Renal pelvis (tissue), 1 donor: ENCODE measurements at regions not wholly inside any gene's neighbourhood (a gene's known extent, or its start where the extent isn't known, plus 50 kb on each side); places are given as distances from the start of the nearest gene placed in this dataset.
A peak's percentile ranks its signal among the peaks of the same experiment; 100 is the strongest.
"Not testable (repeated sequence)": the region's sequence is repeated elsewhere in the genome, so short reads cannot be mapped to it uniquely, and the experiment has no call there.

ENCODE experiments used
- DNase-seq: peaks from one replicate; pipeline ENCODE4 v3.0.0-alpha.2; 2013

DNA sequence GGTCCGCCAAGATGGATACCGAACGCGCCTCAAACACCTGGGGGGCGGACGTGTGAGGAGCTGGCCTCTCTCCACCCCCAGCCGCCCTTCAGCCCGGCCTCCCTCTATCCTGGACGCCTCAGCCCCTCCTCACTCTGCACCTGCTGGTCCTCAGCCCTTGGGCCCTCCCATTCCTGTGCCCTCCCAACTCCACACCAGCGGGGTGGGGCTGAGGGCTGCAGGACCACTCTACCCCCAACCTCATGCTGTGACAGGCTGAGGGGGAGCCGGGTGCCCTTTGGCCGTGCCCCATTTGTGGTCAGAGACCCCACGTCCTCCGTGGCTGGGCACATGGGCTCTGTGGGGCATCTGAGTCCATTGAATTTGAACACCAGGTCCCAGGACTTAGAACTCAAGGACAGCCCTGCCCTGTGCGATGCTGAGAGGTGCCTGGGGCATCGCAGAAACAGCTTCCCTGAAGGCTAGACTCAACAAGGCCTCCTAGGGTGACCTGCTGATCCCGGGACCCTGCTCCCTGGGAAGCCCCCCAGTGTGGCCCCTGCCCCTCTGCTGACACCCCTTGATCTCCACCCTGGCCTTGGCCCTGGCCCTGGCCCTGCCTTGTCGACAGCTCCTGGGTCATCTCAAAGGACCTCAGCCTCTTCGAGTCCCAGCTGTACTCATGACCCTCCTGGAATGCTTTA, 82.0 kb upstream of the SFSWAP start:
- no peak for DNase-seq

DNA sequence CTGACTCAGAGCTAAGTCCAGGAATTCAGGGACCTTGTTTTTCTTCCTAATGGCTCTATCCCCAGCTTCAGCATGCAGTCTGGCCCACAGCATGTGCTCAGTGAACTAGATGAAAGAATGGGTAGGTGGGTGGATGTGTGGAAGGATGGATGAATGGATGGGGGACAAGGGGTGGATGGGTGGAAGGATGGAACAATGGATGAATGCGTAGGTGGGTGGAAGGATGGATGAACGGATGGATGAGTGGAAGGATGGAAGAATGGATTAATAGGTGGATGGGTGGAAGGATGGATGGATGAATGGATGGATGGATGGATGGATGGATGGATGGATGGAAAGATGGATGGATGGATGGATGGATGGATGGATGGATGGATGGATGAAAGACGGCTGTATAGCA, 79.7 kb upstream of the SFSWAP start:
- no peak for DNase-seq

DNA sequence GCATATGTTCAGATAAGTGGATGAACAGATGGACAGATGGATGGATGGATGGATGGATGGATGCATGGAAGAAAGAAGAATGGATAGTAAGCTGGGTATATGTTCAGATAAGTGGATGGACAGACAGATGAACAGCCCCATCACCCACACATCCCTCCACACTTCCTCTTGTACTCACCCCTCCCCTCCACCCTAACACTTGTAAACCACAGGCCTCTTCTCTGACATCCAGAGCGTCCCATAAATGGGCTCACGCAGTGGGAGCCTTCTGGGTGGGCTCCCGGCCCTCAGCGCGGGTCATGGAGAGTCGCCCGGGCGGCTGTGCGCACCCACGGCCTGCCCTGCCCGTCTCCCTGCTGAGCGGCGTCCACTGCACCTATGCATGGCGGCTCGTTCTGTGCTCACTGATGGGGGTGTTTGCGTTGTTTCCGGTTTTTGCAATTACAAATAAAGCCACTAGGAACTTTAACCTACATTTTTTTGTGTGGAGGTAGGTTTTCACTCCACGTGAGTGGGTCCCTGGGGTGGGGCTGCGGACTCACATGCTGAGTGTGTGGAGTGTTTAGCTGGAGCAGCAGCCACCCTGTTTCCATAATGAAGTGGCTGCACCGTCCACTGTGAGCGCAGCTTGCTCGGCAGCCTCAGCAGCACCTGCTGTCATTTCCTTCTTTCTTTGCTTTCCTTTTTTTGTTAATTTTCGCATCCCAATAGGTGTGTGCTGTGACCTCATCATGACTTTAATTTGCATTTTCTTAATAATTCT, 78.8 kb upstream of the SFSWAP start:
- not testable (repeated sequence) for DNase-seq

DNA sequence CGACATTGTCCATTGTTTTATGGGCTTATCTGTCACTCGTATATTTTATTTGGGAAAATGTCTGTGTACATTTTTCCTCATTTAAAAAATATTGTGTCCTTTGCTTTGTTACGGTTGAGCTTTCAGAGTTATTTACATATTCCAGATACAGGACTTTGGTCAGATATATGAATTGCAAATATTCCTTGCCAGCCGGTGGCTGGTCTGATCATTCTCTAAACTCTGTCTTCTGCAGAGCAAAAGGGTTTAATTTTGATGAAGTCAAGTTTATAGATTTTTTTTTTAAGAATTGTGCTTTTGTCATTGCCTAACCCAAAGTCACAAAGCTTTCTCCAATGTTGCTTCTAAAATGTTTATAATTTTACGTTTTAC, 78.3 kb upstream of the SFSWAP start:
- DNase-seq = not testable (repeated sequence)

DNA sequence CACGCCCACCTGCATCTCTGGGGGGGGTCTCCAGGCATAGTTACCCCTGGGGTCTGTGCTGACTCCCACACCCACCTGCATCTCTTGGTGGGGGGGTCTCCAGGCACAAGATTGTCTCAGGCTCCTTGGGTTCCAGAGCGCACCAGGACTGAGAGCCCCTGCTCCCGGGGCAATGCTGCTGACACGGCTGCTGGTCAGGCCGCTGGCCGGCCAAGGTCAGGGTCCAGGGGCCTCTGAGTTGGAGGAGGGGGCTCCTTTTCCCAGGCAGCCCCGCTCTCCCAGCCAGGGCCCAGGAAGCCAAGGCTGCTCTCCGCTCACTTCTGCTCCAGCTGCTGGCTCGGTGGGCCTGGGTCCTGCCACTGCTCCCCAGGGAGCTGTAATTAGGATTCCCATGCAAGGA, 77.3 kb upstream of the SFSWAP start:
- not testable (repeated sequence) for DNase-seq

DNA sequence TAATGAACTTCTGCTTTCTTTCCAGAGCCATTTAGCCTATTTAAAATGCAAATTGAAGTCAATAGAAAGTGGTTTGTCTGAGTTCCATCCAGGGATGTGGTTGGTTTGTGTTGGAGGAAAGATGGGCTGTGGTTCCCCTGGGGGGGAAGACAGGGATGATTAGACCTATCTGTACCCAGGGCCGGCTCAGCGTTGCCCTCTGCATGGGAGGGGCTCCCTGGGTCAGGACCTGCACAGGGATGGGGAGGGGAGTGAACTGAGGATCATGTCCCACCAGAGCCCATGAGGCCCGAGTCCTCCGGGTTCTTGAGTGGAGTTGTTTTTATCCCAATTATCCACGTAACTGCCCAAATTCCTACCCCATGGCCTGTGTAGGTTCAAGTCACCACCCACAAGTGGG, 76.9 kb upstream of the SFSWAP start:
- no peak for DNase-seq

DNA sequence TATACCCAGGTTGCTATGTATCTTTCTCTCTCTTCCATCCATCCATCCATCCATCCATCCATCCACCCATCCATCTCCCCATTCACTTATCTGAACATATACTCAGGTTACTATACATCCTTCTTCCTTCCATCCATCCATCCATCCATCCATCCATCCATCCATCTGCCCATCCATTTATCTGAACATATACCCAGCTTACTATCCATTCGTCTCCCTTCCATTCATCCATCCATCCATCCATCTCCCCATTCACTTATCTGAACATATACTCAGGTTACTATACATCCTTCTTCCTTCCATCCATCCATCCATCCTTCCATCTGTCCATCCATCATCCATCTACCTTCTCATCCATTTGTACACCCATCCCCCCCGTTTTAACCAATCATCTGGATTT, 75.9 kb upstream of the SFSWAP start:
- DNase-seq = not testable (repeated sequence)

DNA sequence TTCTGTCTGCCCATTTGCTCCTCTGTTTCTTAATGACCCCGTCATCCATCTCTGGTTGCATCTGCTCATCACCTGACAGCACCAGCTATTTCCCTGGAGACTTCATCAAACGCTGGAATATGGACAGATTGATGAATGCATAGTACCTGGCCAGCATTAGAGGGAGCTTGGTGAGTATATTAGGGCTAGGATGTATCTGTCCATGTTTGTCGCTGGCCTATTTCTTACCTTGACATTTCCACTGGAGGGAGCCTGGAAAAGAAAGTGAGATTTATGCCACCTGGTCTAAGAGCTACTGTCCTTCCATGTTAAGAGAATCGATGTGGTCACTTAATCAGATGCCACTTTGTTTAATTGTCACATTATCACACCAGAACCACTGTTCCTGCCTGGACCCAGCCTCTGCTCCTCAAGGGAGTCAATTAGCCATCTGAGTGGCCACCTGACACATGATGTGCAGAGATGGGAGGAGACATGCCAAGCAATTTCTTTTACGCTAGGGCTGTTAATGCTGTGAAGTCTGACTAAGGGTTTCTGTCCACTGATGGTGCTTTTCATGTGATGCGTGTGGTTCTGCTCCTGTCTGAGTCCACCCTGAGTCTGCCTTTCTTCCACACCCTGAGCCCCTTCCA, 75.3 kb upstream of the SFSWAP start:
- no peak for DNase-seq

DNA sequence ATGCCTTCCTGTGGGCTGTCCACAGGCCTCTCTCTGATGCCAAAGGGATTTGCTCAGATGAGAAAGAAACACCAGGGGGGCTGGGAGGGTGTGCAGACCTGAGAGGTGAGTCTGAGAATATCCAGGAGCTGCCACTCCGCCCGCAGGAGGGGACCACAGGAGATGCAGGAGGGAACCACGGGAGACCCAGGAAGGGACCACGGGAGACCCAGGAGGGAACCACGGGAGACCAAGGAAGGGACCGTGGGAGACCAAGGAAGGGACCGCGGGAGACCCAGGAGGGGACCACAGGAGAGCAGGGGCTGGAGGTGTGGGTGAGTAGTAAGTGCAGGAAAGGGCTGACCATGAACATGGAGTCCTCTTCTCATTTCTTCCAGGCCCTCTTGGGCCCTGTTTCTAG, 74.6 kb upstream of the SFSWAP start:
- no peak for DNase-seq

DNA sequence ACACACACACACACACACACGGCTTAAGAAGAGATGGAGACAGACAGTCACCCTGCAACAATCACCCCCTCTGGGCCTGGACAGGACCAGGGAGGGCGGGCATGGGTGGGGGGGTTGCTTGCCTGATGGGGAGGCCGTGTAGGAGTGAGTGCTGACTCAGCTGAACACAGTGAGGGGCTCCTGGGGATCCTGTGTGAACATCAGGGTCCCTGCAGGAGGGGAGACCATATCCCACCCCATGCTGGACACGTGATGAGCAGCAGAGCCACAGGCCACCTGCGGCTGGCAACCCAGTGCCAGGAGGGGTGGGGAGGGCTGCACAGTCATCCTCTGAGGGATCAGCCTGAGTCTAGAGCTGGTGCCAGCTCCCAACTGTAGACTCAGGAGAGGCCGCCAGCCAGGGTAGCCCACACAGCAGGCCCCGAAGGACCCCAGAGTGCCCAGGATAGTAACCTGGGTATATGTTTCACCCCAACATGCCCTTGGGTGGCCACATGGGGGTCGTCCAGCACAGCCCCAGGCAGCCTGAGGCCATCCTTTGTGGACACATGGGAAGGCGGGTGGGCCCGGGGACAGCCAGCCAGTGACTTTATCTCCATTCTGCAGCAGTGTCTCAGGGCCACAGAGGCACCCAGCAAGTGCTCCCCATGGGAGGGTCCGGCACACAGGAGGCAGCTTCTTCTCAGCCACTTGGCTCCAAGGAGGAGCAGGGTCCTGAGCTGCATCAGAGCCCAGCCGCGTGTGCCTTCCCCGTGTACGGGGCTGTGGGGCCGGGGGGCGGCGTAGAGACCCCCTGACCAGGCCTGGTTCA, 73.7 kb upstream of the SFSWAP start:
- no peak for DNase-seq

DNA sequence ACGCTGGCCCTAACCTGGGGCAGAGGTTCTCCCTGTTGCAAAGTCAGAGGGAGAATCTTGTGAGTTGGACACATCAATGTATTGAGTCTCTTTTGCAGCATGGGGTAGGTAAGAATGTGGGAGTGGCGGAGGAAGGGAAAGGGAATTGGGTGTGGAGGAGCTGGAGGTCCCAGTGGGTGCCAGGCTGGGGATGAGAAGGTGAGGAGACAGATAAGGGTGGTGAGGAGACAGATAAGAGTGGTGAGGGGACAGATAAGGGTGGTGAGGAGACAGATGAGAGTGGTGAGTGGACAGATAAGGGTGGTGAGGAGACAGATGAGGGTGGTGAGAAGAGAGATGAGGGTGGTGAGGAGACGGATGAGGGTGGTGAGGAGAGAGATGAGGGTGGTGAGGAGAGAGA, 72.9 kb upstream of the SFSWAP start:
- DNase-seq = no peak

DNA sequence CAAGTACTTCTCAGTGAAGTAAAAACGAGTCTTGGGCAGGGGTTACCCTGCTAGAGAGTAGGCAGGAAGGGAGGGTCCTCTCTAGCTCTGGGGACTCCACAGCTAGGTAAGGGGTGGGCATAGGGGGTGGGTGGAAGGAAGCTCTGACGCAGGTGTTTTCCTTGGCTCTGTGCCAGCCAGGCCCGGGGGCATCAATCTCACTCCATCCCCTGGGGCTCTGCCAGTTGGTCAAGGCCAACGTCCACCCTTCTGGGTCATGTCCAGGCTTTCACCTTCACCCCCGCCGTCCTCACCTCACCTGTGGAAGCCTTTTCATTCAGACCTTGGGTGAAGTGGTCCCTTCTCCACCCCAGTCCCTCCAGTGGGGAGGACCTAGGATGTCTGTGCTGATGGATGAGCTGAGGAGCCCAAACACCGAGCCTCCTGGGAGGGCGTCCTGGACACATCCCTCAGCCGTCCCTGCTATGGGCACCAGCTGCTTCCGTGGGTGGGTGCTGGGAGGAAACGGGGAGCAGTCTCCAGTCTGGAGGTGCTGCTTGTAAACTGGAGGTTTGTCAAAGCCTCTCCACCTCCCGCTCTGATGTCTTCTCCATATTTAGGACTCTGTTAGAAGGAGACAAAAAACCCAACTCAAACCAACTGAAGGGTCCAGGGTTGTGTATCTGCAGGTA, 71.5 kb upstream of the SFSWAP start:
- DNase-seq = no peak

DNA sequence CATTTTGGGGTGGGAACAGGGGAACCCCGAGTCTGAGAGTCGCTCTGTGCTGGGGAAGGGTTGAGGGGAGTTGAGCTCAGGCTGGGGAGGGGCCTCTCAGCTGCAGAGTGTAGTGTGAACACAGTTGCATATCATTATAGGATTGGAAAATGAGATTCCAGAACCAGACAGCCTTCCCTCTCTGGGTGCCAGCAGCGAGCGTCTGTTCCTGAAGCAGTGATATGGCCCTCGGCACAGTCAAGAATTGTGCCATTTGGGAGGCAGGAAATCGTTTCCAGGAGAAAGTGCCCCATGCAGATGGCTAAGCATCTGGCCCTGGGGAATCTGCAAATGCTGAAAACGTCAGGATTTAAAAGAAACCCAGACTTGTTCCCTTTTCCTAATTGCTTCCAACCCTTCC, 70.4 kb upstream of the SFSWAP start:
- DNase-seq = no peak

DNA sequence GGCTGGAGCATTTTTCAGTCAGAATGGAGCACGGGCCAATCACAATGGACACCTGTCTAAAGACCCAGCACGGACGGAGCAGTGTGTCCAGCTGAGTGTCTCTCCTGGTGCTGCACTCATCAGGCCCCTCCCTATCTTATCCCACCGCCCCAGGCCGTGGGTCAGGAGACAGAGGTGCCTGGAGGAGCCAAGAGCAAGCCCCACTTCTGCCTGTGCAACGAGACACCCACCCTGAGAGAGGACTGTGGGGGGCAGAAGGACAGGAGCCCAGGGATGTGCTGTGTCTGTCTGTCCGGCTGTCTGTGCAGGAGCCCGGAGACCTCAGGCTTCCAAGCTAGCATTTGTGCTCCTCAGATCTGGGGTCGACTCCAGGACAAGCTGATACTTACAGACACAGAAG, 69.6 kb upstream of the SFSWAP start:
- DNase-seq = no peak

DNA sequence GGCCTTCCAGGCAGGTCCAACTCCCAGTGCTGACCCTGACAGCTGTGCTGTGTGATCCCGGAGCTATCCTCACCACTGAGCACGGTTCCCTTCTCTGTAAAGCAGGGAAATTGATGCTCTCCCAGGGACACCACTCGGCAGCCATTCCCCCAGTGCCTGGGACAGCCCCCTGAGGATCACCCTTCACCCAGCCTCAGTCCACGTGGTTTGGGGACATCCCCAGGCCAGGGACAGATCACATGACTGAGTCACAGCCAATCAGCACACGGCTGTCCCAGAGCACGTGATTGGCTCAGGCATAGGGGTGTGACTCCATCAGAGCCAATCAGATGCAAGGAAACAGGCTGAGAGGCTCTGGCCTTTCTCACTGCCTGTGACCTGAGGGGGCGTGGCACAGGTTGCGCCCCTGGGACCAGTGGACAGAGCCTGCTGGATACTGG, 68.8 kb upstream of the SFSWAP start:
- no peak for DNase-seq

DNA sequence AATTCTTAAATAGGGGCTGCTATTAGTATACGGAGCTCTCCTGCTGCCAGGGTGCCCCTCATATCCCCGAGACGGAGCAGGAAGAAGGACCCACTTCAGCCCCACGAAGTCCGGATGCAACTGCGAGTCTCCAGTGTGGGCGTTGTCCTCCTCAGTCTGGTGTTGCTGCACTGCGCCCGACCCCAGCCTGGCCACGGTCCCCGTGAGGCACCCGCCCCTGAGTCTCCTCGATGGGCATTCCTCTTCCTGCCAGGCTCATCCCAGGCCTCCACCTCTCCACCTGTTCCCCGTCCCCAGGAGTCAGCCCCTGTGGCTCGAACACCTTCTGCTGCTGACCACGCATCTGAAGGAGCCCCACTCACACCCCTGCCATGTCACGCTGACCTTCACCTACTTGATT, 68.1 kb upstream of the SFSWAP start:
- no peak for DNase-seq

DNA sequence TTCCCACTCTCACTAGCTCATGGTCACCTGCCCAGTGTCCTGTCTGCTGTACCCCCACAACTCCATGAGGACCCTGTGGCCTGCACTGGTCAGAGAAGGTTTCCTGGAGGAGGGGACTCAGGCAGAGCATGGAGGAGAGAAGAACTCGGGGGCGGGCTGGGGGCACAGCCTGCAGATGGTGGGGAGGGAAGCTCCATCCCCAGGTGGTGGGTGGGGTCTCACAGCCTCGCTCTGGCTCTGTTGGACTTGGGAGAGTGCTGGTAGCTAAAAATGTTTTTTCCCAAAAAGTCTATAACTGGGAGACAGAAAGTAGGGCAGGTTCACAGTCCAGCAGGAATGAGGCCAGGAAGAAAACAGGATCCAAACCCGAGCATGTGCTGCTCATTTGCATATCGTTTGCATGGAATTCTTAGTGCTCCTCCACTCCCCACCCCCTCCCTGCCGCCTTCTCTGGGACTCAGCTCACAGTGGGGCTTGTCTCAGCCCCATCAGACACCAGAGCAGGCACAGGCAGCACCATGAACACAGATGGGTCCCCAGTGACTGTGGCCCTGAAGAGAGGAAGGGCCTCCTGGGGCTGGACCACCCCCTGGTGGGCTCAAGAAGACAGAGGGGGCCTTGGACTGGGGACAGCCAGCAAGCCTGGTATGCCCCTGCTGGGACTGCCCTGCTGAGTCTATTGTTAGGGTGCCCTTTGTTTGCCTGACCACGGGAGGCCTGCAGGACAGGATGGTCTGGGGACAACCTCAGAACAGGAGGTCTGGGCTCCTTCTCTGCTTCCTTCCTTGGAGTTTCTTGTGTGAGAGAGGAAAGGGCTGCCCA, 67.0 kb upstream of the SFSWAP start:
- no peak for DNase-seq

DNA sequence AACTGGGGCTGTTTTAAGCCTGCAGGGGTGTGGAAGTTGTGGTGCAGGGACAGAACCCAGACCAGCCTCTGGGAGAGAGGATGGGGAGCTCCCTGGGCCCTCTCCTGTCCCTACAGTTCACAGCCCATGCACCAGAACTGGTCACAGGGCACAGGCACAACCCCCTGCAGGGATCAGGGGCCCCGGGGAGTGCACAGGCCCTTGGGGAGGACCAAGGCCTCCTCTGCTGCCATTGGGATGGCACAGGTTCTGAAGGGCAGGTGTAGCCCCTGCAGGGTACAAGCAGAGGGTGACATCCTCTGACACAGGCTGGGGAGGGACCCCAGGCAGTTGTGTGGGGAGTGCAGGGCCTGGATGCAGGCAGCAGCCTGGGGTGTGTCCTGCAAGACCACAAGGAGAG, 66.4 kb upstream of the SFSWAP start:
- no peak for DNase-seq

DNA sequence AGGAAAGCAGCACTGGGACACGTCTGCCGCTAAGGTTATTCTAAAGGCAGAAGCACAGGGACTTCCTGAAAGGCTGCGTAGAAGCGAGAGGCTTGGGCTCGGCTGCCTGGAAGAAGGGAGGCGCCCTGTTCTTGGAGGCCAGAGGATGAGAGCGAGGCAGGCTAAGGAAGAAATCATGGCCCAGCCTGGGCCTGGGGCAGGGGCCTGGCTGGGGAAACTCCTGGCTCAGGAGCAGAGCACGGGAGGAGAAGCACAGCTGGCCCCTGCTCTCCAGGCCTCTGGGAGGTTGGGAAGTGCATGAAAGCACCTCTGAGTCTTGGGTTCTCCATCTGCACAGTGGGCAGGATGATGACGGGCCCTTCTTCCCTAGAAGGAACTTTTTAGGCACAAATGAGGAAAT, 66.0 kb upstream of the SFSWAP start:
- DNase-seq = not testable (repeated sequence)

DNA sequence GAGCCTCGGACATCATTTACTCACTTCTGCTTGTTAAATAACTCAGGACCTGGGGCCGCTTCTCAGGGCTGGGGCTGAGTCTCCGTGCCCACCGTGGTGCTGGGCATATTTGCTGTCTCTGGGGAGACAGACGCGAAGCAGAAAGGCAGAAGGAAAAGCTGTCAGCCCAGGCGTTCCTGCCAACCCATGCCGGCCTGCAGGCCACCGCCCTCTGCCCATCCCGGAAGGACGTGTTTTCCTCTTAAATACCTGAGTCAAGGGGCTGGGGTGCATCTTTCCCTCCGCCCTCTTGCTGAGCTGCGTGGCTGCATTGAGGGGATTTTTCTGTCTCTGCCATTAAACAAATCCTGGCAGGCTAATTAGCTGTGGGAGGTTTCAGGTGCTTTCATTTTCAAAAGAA, 65.3 kb upstream of the SFSWAP start:
- not testable (repeated sequence) for DNase-seq

DNA sequence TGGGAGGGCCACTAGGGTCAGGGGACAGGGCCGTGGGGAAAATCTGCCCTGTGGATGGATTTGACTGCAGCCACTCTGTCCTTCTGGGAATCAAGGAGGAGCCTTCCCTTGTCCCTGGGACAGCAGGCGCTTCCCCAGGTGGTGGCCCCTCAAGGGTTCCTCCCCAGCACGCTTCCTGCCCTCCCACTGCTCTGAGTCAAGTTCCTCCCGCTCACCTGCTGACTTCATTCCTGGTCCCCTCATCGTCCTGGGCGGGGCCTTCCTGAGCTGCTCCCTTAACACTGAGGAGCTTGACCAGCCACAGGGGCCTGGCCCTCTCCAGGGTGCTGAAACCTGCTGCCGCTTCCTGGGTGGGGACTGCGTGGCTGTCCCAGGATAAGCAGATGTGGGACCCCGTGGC, 64.4 kb upstream of the SFSWAP start:
- DNase-seq = peak; percentile 9
